ENCODE measurements at regions not wholly inside any gene's neighbourhood (a gene's known extent, or its start where the extent isn't known, plus 50 kb on each side); places are given as distances from the start of the nearest gene placed in this dataset.

GRCh38 chr3:76361010-76361409 lies 575.7 kb upstream of the ZNF717 start:
- no peak overlapping the region for H3K4me3 ChIP-seq (ENCODE audit: low read depth, low read length)
- H3K9me3 ChIP-seq: no peaks in the 10 kb centered on the region
- ChIA-PET POLR2A (no interaction called here), CTCF (no interaction called here)
- Mint-ChIP-seq H3K4me3 (ENCODE audit: unreplicated experiment) (no peak overlapping the region), H3K36me3 (ENCODE audit: insufficient read depth, unreplicated experiment) (no peaks in the 10 kb centered on the region), H3K9me3 (ENCODE audit: unreplicated experiment) (no peaks in the 10 kb centered on the region), H3K27me3 (ENCODE audit: insufficient read depth, unreplicated experiment) (no peaks in the 10 kb centered on the region), H3K4me1 (ENCODE audit: low read depth, unreplicated experiment) (no peaks in the 10 kb centered on the region), H3K27ac (ENCODE audit: unreplicated experiment) (no peak overlapping the region)
- no peak for DNase-seq
- H3K4me1 ChIP-seq: no peaks in the 10 kb centered on the region
- intact Hi-C loops (cut with micrococcal nuclease; ENCODE audit: unreplicated experiment): no loop called here
- H3K27me3 ChIP-seq (replicated peaks; ENCODE audit: control insufficient read depth, insufficient read depth, low read length): no peaks in the 10 kb centered on the region
- BruUV-seq (replicated peaks): no TSS peak
- no peak for TF ChIP-seq CTCF (IDR thresholded peaks at IDR 0.05; ENCODE audit: insufficient read depth in 1 of 2, low read depth in 1 of 2, low read length in 1 of 2, severe bottlenecking in 1 of 2, unreplicated experiment in 1 of 2)
- H3K36me3 ChIP-seq (ENCODE audit: control insufficient read depth, insufficient read depth, low read length): no peaks in the 10 kb centered on the region

GRCh38 chr3:76362643-76363042 lies 577.3 kb upstream of the ZNF717 start:
- intact Hi-C loops (cut with micrococcal nuclease; ENCODE audit: unreplicated experiment): no loop called here
- Mint-ChIP-seq H3K27me3 (ENCODE audit: insufficient read depth, unreplicated experiment) (no peaks in the 10 kb centered on the region), H3K9me3 (ENCODE audit: unreplicated experiment) (no peaks in the 10 kb centered on the region), H3K27ac (ENCODE audit: unreplicated experiment) (no peak overlapping the region), H3K4me3 (ENCODE audit: unreplicated experiment) (no peak overlapping the region), H3K4me1 (ENCODE audit: low read depth, unreplicated experiment) (no peaks in the 10 kb centered on the region), H3K36me3 (ENCODE audit: insufficient read depth, unreplicated experiment) (no peaks in the 10 kb centered on the region)
- ChIA-PET CTCF (no interaction called here), POLR2A (no interaction called here)
- Histone ChIP-seq H3K27me3 (replicated peaks; ENCODE audit: control insufficient read depth, insufficient read depth, low read length) (no peaks in the 10 kb centered on the region), H3K4me1 (no peaks in the 10 kb centered on the region), H3K36me3 (ENCODE audit: control insufficient read depth, insufficient read depth, low read length) (no peaks in the 10 kb centered on the region), H3K9me3 (no peaks in the 10 kb centered on the region), H3K4me3 (ENCODE audit: low read depth, low read length) (no peak overlapping the region)
- BruUV-seq (replicated peaks): no TSS peak
- DNase-seq: no peak
- no peak for TF ChIP-seq CTCF (IDR thresholded peaks at IDR 0.05; ENCODE audit: insufficient read depth in 1 of 2, low read depth in 1 of 2, low read length in 1 of 2, severe bottlenecking in 1 of 2, unreplicated experiment in 1 of 2)

- intact Hi-C loops (cut with micrococcal nuclease; ENCODE audit: unreplicated experiment): no loop called here
These were observed 579.9 kb upstream of the ZNF717 start for GRCh38 chr3:76365275-76365674.

More at GRCh38 chr3:76365275-76365674, 579.9 kb upstream of the ZNF717 start:
- no peaks in the 10 kb centered on the region for H3K36me3 Mint-ChIP-seq (ENCODE audit: insufficient read depth, unreplicated experiment)
- no peak overlapping the region for H3K27ac Mint-ChIP-seq (ENCODE audit: unreplicated experiment)
- no peaks in the 10 kb centered on the region for H3K27me3 Mint-ChIP-seq (ENCODE audit: insufficient read depth, unreplicated experiment)
- ChIA-PET CTCF (no interaction called here), POLR2A (no interaction called here)
- no peaks in the 10 kb centered on the region for H3K27me3 ChIP-seq (replicated peaks; ENCODE audit: control insufficient read depth, insufficient read depth, low read length)
- H3K4me1 Mint-ChIP-seq (ENCODE audit: low read depth, unreplicated experiment): no peaks in the 10 kb centered on the region
- H3K4me3 Mint-ChIP-seq (ENCODE audit: unreplicated experiment): no peak overlapping the region
- TF ChIP-seq CTCF (IDR thresholded peaks at IDR 0.05; ENCODE audit: insufficient read depth in 1 of 2, low read depth in 1 of 2, low read length in 1 of 2, severe bottlenecking in 1 of 2, unreplicated experiment in 1 of 2): no peak
- no peaks in the 10 kb centered on the region for H3K36me3 ChIP-seq (ENCODE audit: control insufficient read depth, insufficient read depth, low read length)
- H3K4me3 ChIP-seq (ENCODE audit: low read depth, low read length): no peak overlapping the region
- no peaks in the 10 kb centered on the region for H3K9me3 ChIP-seq
- no peaks in the 10 kb centered on the region for H3K9me3 Mint-ChIP-seq (ENCODE audit: unreplicated experiment)
- DNase-seq: no peak
- H3K4me1 ChIP-seq: no peaks in the 10 kb centered on the region
- BruUV-seq (replicated peaks): no TSS peak

Measured in Caco-2 (cell line).